Keratinocyte (primary cell): ENCODE measurements at regions not wholly inside any gene's neighbourhood (a gene's known extent, or its start where the extent isn't known, plus 50 kb on each side); places are given as distances from the start of the nearest gene placed in this dataset.

Source experiments
- DNase-seq: peaks from one replicate; pipeline ENCODE4 v3.0.0-alpha.2; 2011; ENCODE audit warnings: low read depth, missing footprints, low spot score
- FAIRE-seq: peaks from 2 replicates; lab custom pipeline; 2011; peaks lifted over from hg19 to GRCh38; lab: Jason Lieb, UNC
- H2AFZ ChIP-seq: 2 replicates; pipeline ENCODE4 v1.6.0; 2012; ENCODE audit warnings: low read length, control low read depth, inconsistent platforms; ENCODE audit not compliant: control insufficient read depth
- H3K27ac ChIP-seq: 2 replicates; pipeline ENCODE4 v1.5.1; 2011; ENCODE audit warnings: low read length; ENCODE audit not compliant: control insufficient read depth, insufficient read depth
- H3K27me3 ChIP-seq: 3 replicates; pipeline ENCODE4 v1.6.0; 2011; ENCODE audit warnings: low read length; ENCODE audit not compliant: control insufficient read depth, insufficient read depth; ENCODE audit errors: extremely low read depth
- H3K36me3 ChIP-seq, 2 experiments: 2 replicates in 1 of 2; 3 replicates in 1 of 2; pipeline ENCODE4 v1.5.1; 2011; ENCODE audit warnings: low read length in 2 of 2, mild to moderate bottlenecking in 1 of 2; ENCODE audit not compliant: control insufficient read depth in 2 of 2, insufficient read depth in 2 of 2; ENCODE audit errors: extremely low read depth in 1 of 2
- H3K4me1 ChIP-seq: 3 replicates; pipeline ENCODE4 v1.5.1; 2011; ENCODE audit warnings: low read length; ENCODE audit not compliant: control insufficient read depth, insufficient read depth; ENCODE audit errors: extremely low read depth
- H3K4me2 ChIP-seq: 3 replicates; pipeline ENCODE4 v1.6.0; 2011; ENCODE audit warnings: low read depth, low read length; ENCODE audit not compliant: control insufficient read depth, insufficient read depth; ENCODE audit errors: extremely low read depth
- H3K4me3 ChIP-seq, 3 experiments: fragments of 200-600 bp in 1 of 3; sonication (generic) in 1 of 3; 2 replicates in 2 of 3; 3 replicates in 1 of 3; pipeline ENCODE4 v1.5.1; 2011 to 2016; ENCODE audit warnings: low read length in 3 of 3, mild to moderate bottlenecking in 3 of 3, control low read depth in 2 of 3, inconsistent platforms in 1 of 3, low read depth in 1 of 3, mixed read lengths in 1 of 3, mixed run types in 1 of 3, moderate library complexity in 1 of 3; ENCODE audit not compliant: control insufficient read depth in 2 of 3, insufficient read depth in 2 of 3; ENCODE audit errors: extremely low read depth in 1 of 3
- H3K79me2 ChIP-seq: 2 replicates; pipeline ENCODE4 v1.6.0; 2012; ENCODE audit warnings: low read length; ENCODE audit not compliant: control insufficient read depth, insufficient read depth
- H3K9ac ChIP-seq: 3 replicates; pipeline ENCODE4 v1.6.0; 2011; ENCODE audit warnings: low read length; ENCODE audit not compliant: control insufficient read depth, insufficient read depth; ENCODE audit errors: extremely low read depth
- H3K9me1 ChIP-seq: 3 replicates; pipeline ENCODE4 v1.6.0; 2011; ENCODE audit warnings: low read length; ENCODE audit not compliant: control insufficient read depth, insufficient read depth; ENCODE audit errors: extremely low read depth
- H3K9me3 ChIP-seq: 2 replicates; pipeline ENCODE4 v1.5.1; 2012; ENCODE audit warnings: low read depth, low read length; ENCODE audit not compliant: control insufficient read depth
- H4K20me1 ChIP-seq: 3 replicates; pipeline ENCODE4 v1.6.0; 2011; ENCODE audit warnings: low read length; ENCODE audit not compliant: control insufficient read depth, insufficient read depth; ENCODE audit errors: extremely low read depth
- CTCF ChIP-seq, 3 experiments: IDR thresholded peaks in 1 of 3; conservative IDR thresholded peaks in 1 of 3; optimal IDR thresholded peaks in 1 of 3; 2 replicates in 2 of 3; 3 replicates in 1 of 3; pipeline versions ENCODE3 to v1.5.1; 2011; ENCODE audit warnings: low read length in 3 of 3, mild to moderate bottlenecking in 3 of 3, moderate library complexity in 2 of 3, control low read depth in 1 of 3, inconsistent platforms in 1 of 3; ENCODE audit not compliant: insufficient read depth in 2 of 3; ENCODE audit errors: extremely low read depth in 1 of 3
- EZH2 ChIP-seq: IDR thresholded peaks from one replicate; pipeline ENCODE4 v1.6.1; 2012; ENCODE audit warnings: inconsistent platforms, mild to moderate bottlenecking, low read length, moderate library complexity
- dilution Hi-C: fragments of 300-500 bp; cut with MboI; formaldehyde crosslinking; loops from one replicate; pipeline ENCODE4 v1.7.0; 2020; ENCODE audit warnings: low sequenced_read_pairs; ENCODE audit not compliant: extremely low pct_ligation_motif_present

- TF ChIP-seq EZH2 (no peak), CTCF (optimal IDR thresholded peaks at IDR 0.05 in 1 of 3, IDR thresholded peaks at IDR 0.05 in 1 of 3, conservative IDR thresholded peaks at IDR 0.05 in 1 of 3; ENCODE audit: extremely low read depth in 1 of 3, insufficient read depth in 2 of 3, low read length in 3 of 3) (no peak)
- Histone ChIP-seq H3K9me1 (no peaks in the 10 kb centered on the region), H3K27me3 (no peaks in the 10 kb centered on the region), H3K9ac (no peak overlapping the region), H3K4me3 (no peak overlapping the region), H3K27ac (no peak overlapping the region), H3K4me2 (no peak overlapping the region), H4K20me1 (no peaks in the 10 kb centered on the region), H2AFZ (no peak overlapping the region), H3K36me3 (no peaks in the 10 kb centered on the region), H3K9me3 (no peaks in the 10 kb centered on the region), H3K79me2 (no peaks in the 10 kb centered on the region), H3K4me1 (no peaks in the 10 kb centered on the region)
- no peak for DNase-seq
- dilution Hi-C loops, result no loop called here
- FAIRE-seq, result no peak
Measured at GRCh38 chr11:39304586-39304985, 2154.9 kb downstream of the LRRC4C start.

DNA sequence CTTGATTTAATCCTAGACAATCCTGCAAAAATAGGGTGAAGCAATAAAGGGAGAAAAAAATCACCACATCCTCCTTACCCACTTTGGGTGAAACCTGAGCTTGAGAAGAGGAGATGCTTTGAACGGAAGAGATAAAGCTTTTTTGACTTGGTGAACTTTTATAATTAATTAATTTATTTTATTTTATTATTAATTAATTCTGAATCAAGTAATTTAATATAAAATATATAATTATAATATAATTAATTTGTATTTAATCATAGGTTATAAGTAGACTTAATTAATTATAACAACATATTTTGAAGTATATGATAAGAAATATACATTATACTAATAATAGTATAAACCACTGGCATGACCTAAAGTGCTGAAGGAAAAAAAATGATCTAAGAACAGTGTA, 2164.8 kb downstream of the LRRC4C start:
- no peaks in the 10 kb centered on the region for H3K36me3 ChIP-seq
- no peaks in the 10 kb centered on the region for H3K27me3 ChIP-seq
- no peaks in the 10 kb centered on the region for H3K4me1 ChIP-seq
- no peak overlapping the region for H3K9ac ChIP-seq
- H3K27ac ChIP-seq, result no peak overlapping the region
- dilution Hi-C loops, result no loop called here
- no peak for TF ChIP-seq EZH2
- no peak for TF ChIP-seq CTCF (optimal IDR thresholded peaks at IDR 0.05 in 1 of 3, IDR thresholded peaks at IDR 0.05 in 1 of 3, conservative IDR thresholded peaks at IDR 0.05 in 1 of 3; ENCODE audit: extremely low read depth in 1 of 3, insufficient read depth in 2 of 3, low read length in 3 of 3)
- H3K9me3 ChIP-seq, result no peaks in the 10 kb centered on the region
- no peaks in the 10 kb centered on the region for H3K79me2 ChIP-seq
- no peaks in the 10 kb centered on the region for H4K20me1 ChIP-seq
- H2AFZ ChIP-seq, result no peak overlapping the region
- H3K4me2 ChIP-seq, result no peak overlapping the region
- no peak for FAIRE-seq
- DNase-seq, result no peak
- H3K4me3 ChIP-seq, result no peak overlapping the region
- H3K9me1 ChIP-seq, result no peaks in the 10 kb centered on the region
